ENCODE measurements at regions not wholly inside any gene's neighbourhood (a gene's known extent, or its start where the extent isn't known, plus 50 kb on each side); places are given as distances from the start of the nearest gene placed in this dataset.
A peak's percentile ranks its signal among the peaks of the same experiment; 100 is the strongest.

GRCh38 chr12:58341791-58342190 is 400.4 kb downstream of the ATP23 start:
- H4K91ac ChIP-seq (ENCODE audit: insufficient read depth, low read depth, low read length) = no peak overlapping the region
- H3K14ac ChIP-seq (replicated peaks; ENCODE audit: low read depth, low read length) = no peak overlapping the region
- ATAC-seq (ENCODE audit: low read depth) (peak; percentile 64), DNase-seq (peak; percentile 93)
- no peak overlapping the region for H3K23ac ChIP-seq (ENCODE audit: low read depth, low read length)
- H2AK9ac ChIP-seq (replicated peaks; ENCODE audit: low read depth, low read length, poor library complexity) = no peak overlapping the region
- H3K9me3 ChIP-seq (ENCODE audit: control insufficient read depth, insufficient read depth, low read length) = no peaks in the 10 kb centered on the region
- in situ Hi-C loops (cut with MboI; ENCODE audit: low sequenced_read_pairs) = loop anchor here (10.0 kb wide), 2 partner anchors 743 to 813 kb away; no protein-coding TSS in a partner anchor
- no peaks in the 10 kb centered on the region for H3K79me1 ChIP-seq (ENCODE audit: low read depth in 1 of 2, low read length in 2 of 2)
- H3K36me3 ChIP-seq (ENCODE audit: control insufficient read depth, insufficient read depth, low read length) = no peaks in the 10 kb centered on the region
- no peak overlapping the region for H2AK5ac ChIP-seq (ENCODE audit: low read depth, low read length)
- no peak overlapping the region for H3K56ac ChIP-seq (ENCODE audit: extremely low read depth, insufficient read depth, low read length)
- peaks cover 12% of the 10 kb centered on the region for H3K4me1 ChIP-seq (ENCODE audit: control insufficient read depth, insufficient read depth, low read length)
- no peak overlapping the region for H4K5ac ChIP-seq (ENCODE audit: low read depth, low read length)
- dilution Hi-C loops (cut with HindIII; ENCODE audit: low sequenced_read_pairs, unreplicated experiment) = no loop called here
- H4K8ac ChIP-seq (ENCODE audit: low read depth in 2 of 2, low read length in 2 of 2) = no peak overlapping the region
- H2AFZ ChIP-seq (replicated peaks; ENCODE audit: low read length, poor library complexity) = no peak overlapping the region
- 0 out of 2 replicates have a peak overlapping the region, but pooled peaks have one; percentile 35 for H3K4me2 ChIP-seq (ENCODE audit: low read depth, low read length)
- no peaks in the 10 kb centered on the region for H4K20me1 ChIP-seq (ENCODE audit: insufficient read depth, low read length)
- POLR2A ChIA-PET (ENCODE audit: unreplicated experiment) = no interaction called here
- H3K18ac ChIP-seq (ENCODE audit: low read depth, low read length) = peak overlapping the region; percentile 42; the same call in 1 of the 2 replicates
- H3K4ac ChIP-seq (ENCODE audit: low read depth, low read length) = 0 out of 2 replicates have a peak overlapping the region, but pooled peaks have one; percentile 8
- no peaks in the 10 kb centered on the region for H3K27me3 ChIP-seq (ENCODE audit: control insufficient read depth, insufficient read depth, low read length)
- H3K27ac ChIP-seq (ENCODE audit: insufficient read depth, low read length) = peak overlapping the region; percentile 26; the same call in 1 of the 2 replicates
- H2BK120ac ChIP-seq (ENCODE audit: low read depth, low read length) = no peak overlapping the region
- no peak overlapping the region for H3K9ac ChIP-seq (ENCODE audit: low read depth, low read length)
- H3K9me1 ChIP-seq (ENCODE audit: insufficient read depth, low read length) = peaks cover 8% of the 10 kb centered on the region
- BruUV-seq (replicated peaks) = no TSS peak
- WGBS, 2 experiments (ENCODE audit: extremely low coverage in 2 of 2, insufficient read length in 1 of 2) = no CpG with 5 or more reads among the region's 2 CpGs
- no peak overlapping the region for H2BK5ac ChIP-seq (ENCODE audit: low read depth, low read length, poor library complexity, severe bottlenecking)
- H2BK20ac ChIP-seq (ENCODE audit: low read depth, low read length) = no peak overlapping the region
- H2BK15ac ChIP-seq (ENCODE audit: low read depth, low read length) = no peak overlapping the region
- intact Hi-C loops (cut with micrococcal nuclease) = loop anchor here (10.0 kb wide), 1 partner anchor 423 kb away; no protein-coding TSS in a partner anchor
- no peak for TF ChIP-seq SMC3 (IDR thresholded peaks at IDR 0.05; ENCODE audit: low read depth, low read length)
- TF ChIP-seq RCOR1 (IDR thresholded peaks at IDR 0.05; ENCODE audit: insufficient replicate concordance, low read length) = no peak
- no peak for TF ChIP-seq MAFK (IDR thresholded peaks at IDR 0.05; ENCODE audit: low read depth, low read length)
- no peak for TF ChIP-seq RFX5 (IDR thresholded peaks at IDR 0.05; ENCODE audit: low read depth, low read length)
- no peak for TF ChIP-seq CHD1 (IDR thresholded peaks at IDR 0.05; ENCODE audit: low read depth, low read length)
- no peak for TF ChIP-seq MAZ (IDR thresholded peaks at IDR 0.05; ENCODE audit: borderline replicate concordance, low read depth, low read length)
- TF ChIP-seq ELK1 (IDR thresholded peaks at IDR 0.05; ENCODE audit: borderline replicate concordance, low read depth, low read length) = no peak
- TF ChIP-seq CEBPB (IDR thresholded peaks at IDR 0.05; ENCODE audit: low read depth, low read length) = no peak
- no peak for TF ChIP-seq MXI1 (IDR thresholded peaks at IDR 0.05; ENCODE audit: borderline replicate concordance, low read depth, low read length)
- TF ChIP-seq BHLHE40 (IDR thresholded peaks at IDR 0.05; ENCODE audit: low read depth, low read length) = no peak
- TF ChIP-seq NFE2L2 (IDR thresholded peaks at IDR 0.05; ENCODE audit: low read depth, low read length) = no peak
- no peak for TF ChIP-seq RAD21 (IDR thresholded peaks at IDR 0.05; ENCODE audit: low read length)
- no peak for TF ChIP-seq USF2 (IDR thresholded peaks at IDR 0.05; ENCODE audit: low read depth, low read length)
- no peak for TF ChIP-seq POLR2A (IDR thresholded peaks at IDR 0.05; ENCODE audit: low read depth, low read length)
- no peak for TF ChIP-seq CTCF (conservative IDR thresholded peaks at IDR 0.05; ENCODE audit: low read depth, low read length)
- no peak for TF ChIP-seq FOS (IDR thresholded peaks at IDR 0.05; ENCODE audit: low read depth, low read length)
- CTCF ChIA-PET = interaction anchor here (0.9 to 1.3 kb wide), 2 partner anchors 199 to 809 kb away, joined by 4 read pairs; no protein-coding TSS in a partner anchor
- no peak overlapping the region for H3K4me3 ChIP-seq (ENCODE audit: insufficient read depth, low read depth, low read length)
